HuH-7.5 (cell line): ENCODE measurements at regions not wholly inside any gene's neighbourhood (a gene's known extent, or its start where the extent isn't known, plus 50 kb on each side); places are given as distances from the start of the nearest gene placed in this dataset.

Source experiments
- DNase-seq: peaks from one replicate; pipeline ENCODE4 v3.0.0; 2011; ENCODE audit warnings: low spot score

- no peak for DNase-seq
Measured at GRCh38 chr11:131052367-131052766, 136.1 kb upstream of the SNX19 start.

- no peak for DNase-seq
Measured at GRCh38 chr11:131056036-131056435, 139.8 kb upstream of the SNX19 start.

- DNase-seq: no peak
Measured at GRCh38 chr11:131063638-131064037, 147.4 kb upstream of the SNX19 start.

- DNase-seq: peak; percentile 29
Measured at GRCh38 chr11:131064373-131064991, 148.2 kb upstream of the SNX19 start.

GRCh38 chr11:131065435-131066413 lies 149.4 kb upstream of the SNX19 start:
- DNase-seq: no peak

- no peak for DNase-seq
Measured at GRCh38 chr11:131066551-131066950, 150.3 kb upstream of the SNX19 start.

GRCh38 chr11:131070365-131070764 lies 154.1 kb upstream of the SNX19 start:
- no peak for DNase-seq

- DNase-seq: no peak
Measured at GRCh38 chr11:131073167-131073566, 156.9 kb upstream of the SNX19 start.

GRCh38 chr11:131074573-131074972 lies 158.3 kb upstream of the SNX19 start:
- DNase-seq: no peak

GRCh38 chr11:131077340-131077739 lies 161.1 kb upstream of the SNX19 start:
- no peak for DNase-seq

- no peak for DNase-seq
Measured at GRCh38 chr11:131079036-131079435, 162.8 kb upstream of the SNX19 start.

GRCh38 chr11:131089727-131090245 lies 173.5 kb upstream of the SNX19 start:
- DNase-seq: no peak

- no peak for DNase-seq
Measured at GRCh38 chr11:131092469-131092868, 176.2 kb upstream of the SNX19 start.

- DNase-seq: no peak
Measured at GRCh38 chr11:131094827-131095226, 178.5 kb upstream of the SNX19 start.

GRCh38 chr11:131095511-131096185 lies 179.4 kb upstream of the SNX19 start:
- DNase-seq: no peak

GRCh38 chr11:131099013-131099412 lies 182.7 kb upstream of the SNX19 start:
- no peak for DNase-seq

- DNase-seq: no peak
Measured at GRCh38 chr11:131099746-131100145, 183.5 kb upstream of the SNX19 start.

- DNase-seq: no peak
Measured at GRCh38 chr11:131108760-131109159, 192.5 kb upstream of the SNX19 start.

- DNase-seq: no peak
Measured at GRCh38 chr11:131109257-131109656, 193.0 kb upstream of the SNX19 start.

- DNase-seq: no peak
Measured at GRCh38 chr11:131109790-131110189, 193.5 kb upstream of the SNX19 start.

GRCh38 chr11:131111775-131112174 lies 195.5 kb upstream of the SNX19 start:
- DNase-seq: no peak

- DNase-seq: no peak
Measured at GRCh38 chr11:131118247-131118646, 202.0 kb upstream of the SNX19 start.
